ENCODE measurements at regions not wholly inside any gene's neighbourhood (a gene's known extent, or its start where the extent isn't known, plus 50 kb on each side); places are given as distances from the start of the nearest gene placed in this dataset.

DNA sequence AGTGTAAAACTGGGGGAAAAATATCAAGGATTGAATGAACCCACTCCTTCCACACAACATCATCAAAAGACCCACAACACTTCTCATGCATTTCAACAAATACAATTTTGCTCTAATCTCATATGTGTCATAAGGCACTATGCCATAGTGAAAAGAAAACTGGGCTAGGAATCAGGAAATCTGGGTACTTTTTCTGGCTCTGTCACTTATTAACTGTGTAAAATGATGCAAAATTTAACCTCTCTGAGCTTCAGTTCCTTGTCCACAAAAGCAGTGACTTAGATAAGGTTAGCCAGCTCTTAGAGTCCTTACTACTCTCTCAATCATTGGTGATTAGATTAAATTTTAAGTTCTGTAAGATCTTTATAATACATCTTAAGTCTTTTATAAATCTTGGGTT is 250.5 kb upstream of the SOX5 start:
- Histone ChIP-seq H3K9me3 (no peaks in the 10 kb centered on the region), H3K4me1 (no peaks in the 10 kb centered on the region), H3K27me3 (no peaks in the 10 kb centered on the region), H3K36me3 (ENCODE audit: low read depth, missing control alignments) (no peaks in the 10 kb centered on the region), H3K4me3 (no peak overlapping the region), H3K27ac (no peak overlapping the region)
- DNase-seq = no peak
- intact Hi-C loops (cut with DNase I; ENCODE audit: low total_unique reads) = no loop called here
- TF ChIP-seq POLR2A (IDR thresholded peaks at IDR 0.05) = no peak
- TF ChIP-seq, protein P1, sequence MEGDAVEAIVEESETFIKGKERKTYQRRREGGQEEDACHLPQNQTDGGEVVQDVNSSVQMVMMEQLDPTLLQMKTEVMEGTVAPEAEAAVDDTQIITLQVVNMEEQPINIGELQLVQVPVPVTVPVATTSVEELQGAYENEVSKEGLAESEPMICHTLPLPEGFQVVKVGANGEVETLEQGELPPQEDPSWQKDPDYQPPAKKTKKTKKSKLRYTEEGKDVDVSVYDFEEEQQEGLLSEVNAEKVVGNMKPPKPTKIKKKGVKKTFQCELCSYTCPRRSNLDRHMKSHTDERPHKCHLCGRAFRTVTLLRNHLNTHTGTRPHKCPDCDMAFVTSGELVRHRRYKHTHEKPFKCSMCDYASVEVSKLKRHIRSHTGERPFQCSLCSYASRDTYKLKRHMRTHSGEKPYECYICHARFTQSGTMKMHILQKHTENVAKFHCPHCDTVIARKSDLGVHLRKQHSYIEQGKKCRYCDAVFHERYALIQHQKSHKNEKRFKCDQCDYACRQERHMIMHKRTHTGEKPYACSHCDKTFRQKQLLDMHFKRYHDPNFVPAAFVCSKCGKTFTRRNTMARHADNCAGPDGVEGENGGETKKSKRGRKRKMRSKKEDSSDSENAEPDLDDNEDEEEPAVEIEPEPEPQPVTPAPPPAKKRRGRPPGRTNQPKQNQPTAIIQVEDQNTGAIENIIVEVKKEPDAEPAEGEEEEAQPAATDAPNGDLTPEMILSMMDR (IDR thresholded peaks at IDR 0.05) = no peak

DNA sequence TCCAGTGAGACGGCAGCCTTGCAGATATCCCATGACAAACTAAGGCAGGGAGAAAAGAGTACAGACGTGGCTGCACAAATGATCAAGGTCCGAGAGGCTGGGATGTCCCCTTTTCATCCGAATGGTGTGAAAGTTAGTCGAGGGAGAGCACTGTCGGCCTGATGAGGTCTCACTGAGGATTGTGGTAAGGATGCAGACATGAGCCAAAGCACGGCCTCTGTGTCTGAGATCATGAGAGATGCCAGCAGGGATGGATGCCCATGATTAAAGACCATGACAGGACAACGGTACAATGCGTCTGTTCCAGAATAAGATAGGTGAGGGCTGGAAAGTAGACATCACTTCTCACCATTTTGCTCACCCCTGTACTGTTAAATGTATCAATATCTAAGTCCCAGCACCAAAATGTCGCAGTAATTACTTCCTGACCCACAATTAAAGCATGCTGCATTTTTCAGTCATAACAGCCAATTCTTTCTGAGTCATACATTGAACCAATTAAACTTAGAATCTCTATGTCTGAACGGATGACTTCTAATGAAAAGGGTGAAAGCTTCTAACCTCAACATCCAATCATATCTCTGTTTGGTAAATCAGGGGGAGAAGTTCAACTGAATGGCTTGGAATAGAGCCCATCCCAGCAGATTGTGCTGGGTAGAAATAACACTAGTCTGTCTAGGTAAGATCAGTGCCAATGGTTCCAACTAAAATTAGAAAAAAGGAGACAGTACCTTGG is 249.6 kb upstream of the SOX5 start:
- intact Hi-C loops (cut with DNase I; ENCODE audit: low total_unique reads) = no loop called here
- H3K36me3 ChIP-seq (ENCODE audit: low read depth, missing control alignments) = no peaks in the 10 kb centered on the region
- no peak for DNase-seq
- TF ChIP-seq, protein P1 (IDR thresholded peaks at IDR 0.05) = no peak
- no peak for TF ChIP-seq POLR2A (IDR thresholded peaks at IDR 0.05)
- H3K9me3 ChIP-seq = no peaks in the 10 kb centered on the region
- no peaks in the 10 kb centered on the region for H3K4me1 ChIP-seq
- H3K4me3 ChIP-seq = no peak overlapping the region
- 78 to 88% methylated on average over 11 of the region's 11 CpGs for WGBS, 2 donors
- H3K27me3 ChIP-seq = no peaks in the 10 kb centered on the region
- H3K27ac ChIP-seq = no peak overlapping the region

DNA sequence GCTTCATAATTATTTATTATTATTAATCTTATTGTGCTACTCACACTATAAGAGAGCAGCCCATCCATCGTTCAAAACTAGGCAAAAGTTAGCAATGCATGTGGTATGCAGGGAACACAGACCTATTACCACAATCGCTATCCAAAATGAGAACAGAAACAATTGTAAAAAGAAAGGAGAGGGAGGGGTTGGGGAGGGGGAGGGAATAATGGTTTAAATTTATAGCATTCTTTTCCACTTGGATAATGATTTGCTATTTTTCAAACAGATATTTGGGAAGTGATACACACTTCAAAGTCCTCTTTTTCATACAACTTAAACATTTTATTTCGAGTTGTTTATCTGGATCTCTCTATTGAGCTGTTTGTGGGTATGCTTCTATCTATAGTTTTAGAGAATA is 248.6 kb upstream of the SOX5 start:
- TF ChIP-seq, protein P1 (IDR thresholded peaks at IDR 0.05) = no peak
- no peak for TF ChIP-seq POLR2A (IDR thresholded peaks at IDR 0.05)
- no peak overlapping the region for H3K4me3 ChIP-seq
- no peaks in the 10 kb centered on the region for H3K27me3 ChIP-seq
- intact Hi-C loops (cut with DNase I; ENCODE audit: low total_unique reads) = no loop called here
- H3K36me3 ChIP-seq (ENCODE audit: low read depth, missing control alignments) = no peaks in the 10 kb centered on the region
- no peak overlapping the region for H3K27ac ChIP-seq
- WGBS, 2 donors = 68 to 76% methylated on average over 3 of the region's 3 CpGs
- no peaks in the 10 kb centered on the region for H3K4me1 ChIP-seq
- DNase-seq = no peak
- no peaks in the 10 kb centered on the region for H3K9me3 ChIP-seq

DNA sequence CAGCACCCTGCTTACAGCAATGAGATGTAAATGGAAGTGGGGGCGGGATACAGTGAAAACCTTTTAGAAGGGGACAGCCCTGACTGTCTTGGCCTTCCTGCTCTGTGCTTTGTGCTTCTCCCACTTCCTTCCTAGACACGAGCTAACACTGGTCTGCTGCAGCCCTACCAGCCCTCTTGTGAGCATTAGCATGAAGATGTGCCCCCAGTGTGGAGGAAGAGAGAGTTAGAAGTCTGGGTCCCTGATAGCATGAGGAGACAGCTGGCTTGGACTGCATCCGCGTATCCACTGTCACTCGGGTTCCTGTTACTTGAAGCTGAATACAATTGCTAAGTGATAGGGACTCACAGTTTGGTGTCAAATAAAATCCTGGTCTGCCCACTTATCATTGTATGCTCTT is 248.1 kb upstream of the SOX5 start:
- DNase-seq = no peak
- H3K27me3 ChIP-seq = no peaks in the 10 kb centered on the region
- H3K4me3 ChIP-seq = no peak overlapping the region
- no peak overlapping the region for H3K27ac ChIP-seq
- TF ChIP-seq, protein P1 (IDR thresholded peaks at IDR 0.05) = no peak
- TF ChIP-seq POLR2A (IDR thresholded peaks at IDR 0.05) = no peak
- no peaks in the 10 kb centered on the region for H3K4me1 ChIP-seq
- intact Hi-C loops (cut with DNase I; ENCODE audit: low total_unique reads) = no loop called here
- no peaks in the 10 kb centered on the region for H3K9me3 ChIP-seq
- H3K36me3 ChIP-seq (ENCODE audit: low read depth, missing control alignments) = no peaks in the 10 kb centered on the region
- WGBS, 2 donors = 65 to 78% methylated on average over 5 of the region's 5 CpGs

DNA sequence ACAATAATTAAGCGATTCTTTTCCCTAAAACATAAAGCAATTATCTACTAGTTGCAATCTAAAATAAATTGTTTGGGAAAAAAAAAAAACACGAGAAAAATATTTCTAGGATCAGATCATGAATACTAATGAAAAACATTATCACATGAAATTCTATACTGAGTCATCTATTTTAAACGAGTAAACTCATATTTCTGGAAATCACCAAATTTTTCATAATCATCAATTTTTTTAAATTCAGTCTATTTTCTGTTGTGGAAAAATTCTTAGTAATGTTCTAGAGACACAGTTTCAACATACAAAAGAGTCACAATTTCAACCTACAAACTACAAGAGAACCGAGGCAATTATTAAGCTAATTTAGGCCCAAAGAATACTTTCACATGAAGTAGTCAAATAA is 245.6 kb upstream of the SOX5 start:
- WGBS, 2 donors = 94% methylated on average over 4 of the region's 4 CpGs
- Histone ChIP-seq H3K4me3 (no peak overlapping the region), H3K9me3 (no peaks in the 10 kb centered on the region), H3K27ac (no peak overlapping the region), H3K4me1 (no peaks in the 10 kb centered on the region), H3K27me3 (no peaks in the 10 kb centered on the region), H3K36me3 (ENCODE audit: low read depth, missing control alignments) (no peaks in the 10 kb centered on the region)
- intact Hi-C loops (cut with DNase I; ENCODE audit: low total_unique reads) = no loop called here
- no peak for DNase-seq
- TF ChIP-seq POLR2A (IDR thresholded peaks at IDR 0.05) = no peak
- TF ChIP-seq, protein P1 (IDR thresholded peaks at IDR 0.05) = no peak
